Right cardiac atrium (tissue), 5 donors: ENCODE measurements at regions not wholly inside any gene's neighbourhood (a gene's known extent, or its start where the extent isn't known, plus 50 kb on each side); places are given as distances from the start of the nearest gene placed in this dataset.

Experiments used
- ATAC-seq, 2 donors: fragments of 200-7000 bp; cut with Tn5 transposase; one replicate each; pipeline versions ENCODE4 v1.8.0 to v1.9.1; 2020; ENCODE audit warnings: moderate library complexity in 2 of 2, mild to moderate bottlenecking in 1 of 2
- DNase-seq, 3 donors: peaks; one replicate each; pipeline ENCODE4 v3.0.0-alpha.2; 2020
- H3K27ac ChIP-seq: one replicate; pipeline ENCODE4 v1.5.1; 2013; ENCODE audit warnings: mild to moderate bottlenecking, low read length, control low read depth, moderate library complexity
- H3K27me3 ChIP-seq: one replicate; pipeline ENCODE4 v1.6.1; 2013; ENCODE audit not compliant: control insufficient read depth, insufficient read depth
- H3K4me1 ChIP-seq: one replicate; pipeline ENCODE4 v1.6.1; 2013; ENCODE audit warnings: low read length; ENCODE audit not compliant: control insufficient read depth, insufficient read depth
- H3K4me3 ChIP-seq: one replicate; pipeline ENCODE4 v1.5.1; 2013; ENCODE audit warnings: low read length, control low read depth
- H3K9me3 ChIP-seq: one replicate; pipeline ENCODE4 v1.6.1; 2013; ENCODE audit warnings: low read length; ENCODE audit not compliant: control insufficient read depth
- WGBS: extraction: QIAGEN DNeasy Blood & Tissue Kit; methylation state at CpG from one replicate; pipeline ENCODE4 v1.1.7; 2013; 5-methylcytosine and 5-hydroxymethylcytosine counted together
- intact Hi-C, 4 donors: fragments of 100-400 bp; cut with DNase I; formaldehyde crosslinking; loops; one replicate each; pipeline versions ENCODE4 v1.11.0 to v1.14.0; 2022 to 2023
- donor health status: healthy with polysubstance abuse.
- donor health status: DM: no; HTN: yes; CAD: no.
- donor health status: DM: no; HTN: no; CAD: no.
- donor health status: DM: no; HTN: yes; CAD: no; lungs with severe emphysema.
- donor health status: DM: yes; HTN: yes; CAD: no.

- no peak overlapping the region for H3K27ac ChIP-seq
- DNase-seq, result no peak
- 77% methylated on average over 2 of the region's 2 CpGs for WGBS
- no peaks in the 10 kb centered on the region for H3K4me1 ChIP-seq
- H3K9me3 ChIP-seq, result no peaks in the 10 kb centered on the region
- ATAC-seq, result no peak
- intact Hi-C loops, result no loop called here
- no peaks in the 10 kb centered on the region for H3K27me3 ChIP-seq
- no peak overlapping the region for H3K4me3 ChIP-seq
Observed at GRCh38 chr10:109430799-109431198, 492.5 kb downstream of the XPNPEP1 start.

DNA sequence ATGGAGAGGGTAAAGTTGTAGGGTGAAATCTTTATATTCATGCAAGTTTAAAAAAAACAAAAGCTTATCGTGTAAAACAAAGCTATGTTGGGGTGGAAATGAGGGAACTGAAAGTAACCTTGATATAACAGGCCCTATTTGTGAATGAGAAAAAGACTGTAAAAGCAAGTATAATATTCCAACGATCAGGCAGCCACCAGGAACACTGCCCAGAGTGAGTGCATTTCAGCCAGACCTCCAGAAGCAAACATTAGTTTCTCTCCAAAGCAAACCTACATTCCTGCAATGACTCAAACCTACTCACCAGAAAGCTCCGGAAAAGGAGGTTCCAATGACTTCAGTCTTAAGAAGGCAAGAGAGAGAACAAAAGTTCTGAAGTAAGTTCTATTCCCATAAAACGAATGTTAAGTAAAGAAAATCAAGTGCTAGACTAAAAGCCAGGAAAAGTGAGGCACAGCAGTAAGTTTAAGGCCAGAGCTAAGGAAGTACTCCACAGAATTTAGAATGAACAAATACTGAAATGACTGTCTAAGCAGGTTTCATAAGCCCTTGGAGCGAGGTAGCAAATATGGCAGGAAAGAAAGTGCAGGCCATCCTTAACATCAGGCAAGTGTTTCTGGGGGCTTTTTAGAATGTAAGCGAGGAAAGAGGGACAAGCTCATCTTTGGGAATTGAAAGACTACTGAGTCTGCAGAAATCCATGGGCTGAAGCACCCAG is 493.1 kb downstream of the XPNPEP1 start:
- no peak for DNase-seq
- no peak overlapping the region for H3K27ac ChIP-seq
- no peaks in the 10 kb centered on the region for H3K9me3 ChIP-seq
- H3K27me3 ChIP-seq, result no peaks in the 10 kb centered on the region
- H3K4me1 ChIP-seq, result no peaks in the 10 kb centered on the region
- no peak for ATAC-seq
- 70% methylated on average over 6 of the region's 6 CpGs for WGBS
- intact Hi-C loops, result no loop called here
- no peak overlapping the region for H3K4me3 ChIP-seq

DNA sequence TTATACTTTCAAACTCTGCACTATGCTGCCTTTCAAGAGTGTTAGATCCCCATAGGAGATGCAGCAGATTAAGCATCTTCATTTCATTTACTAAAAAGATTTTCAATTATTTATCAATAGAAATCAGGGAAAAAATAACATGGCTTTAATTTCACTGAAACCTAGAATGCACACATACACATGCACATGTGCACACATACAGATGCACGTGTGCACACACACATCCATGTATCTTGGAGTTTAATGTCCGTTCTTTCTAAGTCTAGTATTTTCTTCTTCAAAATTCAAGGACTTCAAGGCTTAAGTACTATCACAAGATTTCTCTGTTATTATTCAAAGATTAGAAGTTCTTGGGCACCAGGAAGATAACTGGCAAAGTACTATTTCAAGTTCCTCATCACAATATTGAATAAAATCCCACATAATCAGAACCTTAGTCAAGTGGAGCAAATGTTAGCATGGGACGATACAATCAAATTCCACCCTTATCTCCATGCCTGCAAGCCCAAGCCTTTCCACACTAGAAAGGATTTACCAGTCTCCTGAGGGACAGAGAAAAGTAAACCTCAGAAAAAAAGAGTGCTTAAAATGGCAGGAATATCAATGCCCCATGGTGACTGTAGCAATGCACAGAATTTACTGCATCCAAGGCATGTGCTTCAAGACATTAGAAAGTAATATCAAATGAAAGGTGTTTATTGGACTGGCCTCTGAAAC is 494.4 kb downstream of the XPNPEP1 start:
- H3K4me1 ChIP-seq, result no peaks in the 10 kb centered on the region
- no peaks in the 10 kb centered on the region for H3K9me3 ChIP-seq
- no peak overlapping the region for H3K27ac ChIP-seq
- WGBS, result 61% methylated on average over 3 of the region's 3 CpGs
- no peak for DNase-seq
- intact Hi-C loops, result no loop called here
- no peak for ATAC-seq
- no peak overlapping the region for H3K4me3 ChIP-seq
- H3K27me3 ChIP-seq, result no peaks in the 10 kb centered on the region

DNA sequence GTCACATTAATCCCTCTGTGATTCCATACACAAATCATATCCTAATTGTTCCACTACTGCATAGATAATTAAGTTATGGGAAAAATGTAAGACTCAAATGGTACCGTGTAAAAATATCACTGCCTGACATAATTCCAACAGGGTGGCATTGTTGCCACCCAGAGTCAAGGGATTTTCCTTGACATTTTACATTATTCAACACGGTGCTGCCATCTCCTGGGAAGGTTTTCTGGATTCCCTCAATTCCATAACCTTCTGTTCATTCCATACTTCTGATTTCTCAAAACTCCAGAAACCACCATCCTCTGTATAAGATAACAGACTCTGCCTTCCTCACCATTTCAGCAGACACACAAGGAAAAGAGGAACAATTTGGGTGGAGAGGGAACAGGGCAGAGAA is 495.9 kb downstream of the XPNPEP1 start:
- Histone ChIP-seq H3K27me3 (no peaks in the 10 kb centered on the region), H3K4me3 (no peak overlapping the region), H3K27ac (no peak overlapping the region), H3K4me1 (no peaks in the 10 kb centered on the region), H3K9me3 (no peaks in the 10 kb centered on the region)
- DNase-seq, result no peak
- 49% methylated on average over 2 of the region's 2 CpGs for WGBS
- ATAC-seq, result no peak
- intact Hi-C loops, result no loop called here

DNA sequence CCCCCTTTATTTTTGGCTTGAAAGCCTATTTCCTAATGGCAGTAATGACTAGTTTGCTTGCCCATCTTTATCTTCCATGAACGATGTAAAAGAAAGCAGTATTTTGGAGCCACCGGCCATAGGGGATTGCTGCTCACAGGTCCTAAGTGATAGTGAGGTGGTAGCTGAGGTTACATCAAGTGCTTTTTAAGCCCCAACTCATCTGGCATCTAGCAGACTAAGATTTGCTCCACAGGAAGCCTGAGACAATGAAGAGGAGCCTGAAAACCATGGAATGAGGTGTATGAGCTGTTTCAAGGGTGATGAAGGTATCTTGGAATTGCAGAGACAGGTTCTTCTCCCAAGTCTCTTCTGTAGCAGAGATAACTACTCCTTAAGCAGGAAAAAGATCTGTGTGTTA is 496.3 kb downstream of the XPNPEP1 start:
- 56% methylated on average over 2 of the region's 2 CpGs for WGBS
- Histone ChIP-seq H3K4me3 (no peak overlapping the region), H3K4me1 (no peaks in the 10 kb centered on the region), H3K27ac (no peak overlapping the region), H3K9me3 (no peaks in the 10 kb centered on the region), H3K27me3 (no peaks in the 10 kb centered on the region)
- intact Hi-C loops, result no loop called here
- ATAC-seq, result no peak
- no peak for DNase-seq

DNA sequence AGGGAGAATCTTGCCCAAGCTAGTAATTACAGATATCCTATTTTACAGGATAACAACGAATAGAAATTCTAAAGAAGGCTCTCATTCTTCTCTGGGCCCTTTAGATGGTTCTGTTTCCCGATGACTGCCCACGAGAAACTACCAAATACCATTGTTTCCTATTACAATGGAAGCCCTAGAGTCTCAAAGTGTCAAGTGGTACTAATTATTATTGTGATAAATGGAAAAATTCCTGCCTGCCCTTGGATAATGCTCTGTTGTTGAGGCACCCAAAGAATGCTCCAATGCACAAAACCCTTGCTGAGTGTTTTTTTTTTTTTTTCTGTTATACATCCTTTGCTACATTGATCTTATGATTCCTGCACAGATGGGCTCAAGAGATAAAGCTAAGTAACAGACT is 504.5 kb downstream of the XPNPEP1 start:
- Histone ChIP-seq H3K4me3 (no peak overlapping the region), H3K27ac (no peak overlapping the region), H3K9me3 (no peaks in the 10 kb centered on the region), H3K4me1 (no peaks in the 10 kb centered on the region), H3K27me3 (no peaks in the 10 kb centered on the region)
- 65% methylated on average over 3 of the region's 3 CpGs for WGBS
- intact Hi-C loops, result no loop called here
- ATAC-seq, result no peak
- DNase-seq, result no peak

- H3K27me3 ChIP-seq, result no peaks in the 10 kb centered on the region
- DNase-seq (peak in 1 of 3 donors; percentile 1), ATAC-seq (no peak)
- WGBS, result 44% methylated on average over 4 of the region's 4 CpGs
- H3K4me3 ChIP-seq, result no peak overlapping the region
- intact Hi-C loops, result no loop called here
- no peak overlapping the region for H3K27ac ChIP-seq
- H3K9me3 ChIP-seq, result no peaks in the 10 kb centered on the region
- no peaks in the 10 kb centered on the region for H3K4me1 ChIP-seq
Observed at GRCh38 chr10:109417803-109418202, 505.5 kb downstream of the XPNPEP1 start.

- H3K4me3 ChIP-seq, result no peak overlapping the region
- no peaks in the 10 kb centered on the region for H3K4me1 ChIP-seq
- H3K9me3 ChIP-seq, result no peaks in the 10 kb centered on the region
- no peaks in the 10 kb centered on the region for H3K27me3 ChIP-seq
- intact Hi-C loops, result no loop called here
- 88% methylated on average over 1 of the region's 1 CpG for WGBS
- DNase-seq (no peak), ATAC-seq (no peak)
- no peak overlapping the region for H3K27ac ChIP-seq
Observed at GRCh38 chr10:109412353-109412752, 511.0 kb downstream of the XPNPEP1 start.

GRCh38 chr10:109411917-109412316 is 511.4 kb downstream of the XPNPEP1 start:
- intact Hi-C loops, result no loop called here
- Histone ChIP-seq H3K4me3 (no peak overlapping the region), H3K27ac (no peak overlapping the region), H3K9me3 (no peaks in the 10 kb centered on the region), H3K4me1 (no peaks in the 10 kb centered on the region), H3K27me3 (no peaks in the 10 kb centered on the region)
- ATAC-seq (no peak), DNase-seq (no peak)
- WGBS, result 26% methylated on average over 3 of the region's 3 CpGs

GRCh38 chr10:109405338-109405737 is 518.0 kb downstream of the XPNPEP1 start:
- Histone ChIP-seq H3K9me3 (no peaks in the 10 kb centered on the region), H3K27ac (no peak overlapping the region), H3K4me3 (no peak overlapping the region), H3K27me3 (no peaks in the 10 kb centered on the region), H3K4me1 (no peaks in the 10 kb centered on the region)
- intact Hi-C loops, result no loop called here
- 65% methylated on average over 2 of the region's 2 CpGs for WGBS
- DNase-seq, result no peak
- no peak for ATAC-seq

DNA sequence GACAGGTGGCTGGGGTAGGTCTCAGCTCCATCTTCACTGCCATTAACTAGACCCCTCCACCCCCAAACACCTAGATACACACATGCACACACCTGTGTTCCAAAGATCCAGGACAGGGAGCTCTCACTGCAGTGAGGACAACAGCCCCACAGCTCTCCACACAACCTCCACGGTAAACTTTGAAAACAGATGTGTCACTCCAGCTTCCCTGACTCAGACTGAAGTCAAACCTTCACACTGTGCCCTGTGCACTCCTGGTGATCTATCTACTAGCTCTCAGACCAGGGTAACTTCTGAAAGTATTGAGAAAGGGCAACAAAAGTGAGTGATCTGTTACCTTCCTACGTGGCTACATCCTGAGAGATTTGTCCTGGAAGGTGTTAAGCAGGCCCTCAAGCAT is 519.8 kb downstream of the XPNPEP1 start:
- no peak overlapping the region for H3K27ac ChIP-seq
- H3K9me3 ChIP-seq, result no peaks in the 10 kb centered on the region
- H3K4me3 ChIP-seq, result no peak overlapping the region
- 63% methylated on average over 2 of the region's 2 CpGs for WGBS
- no peak for ATAC-seq
- no peaks in the 10 kb centered on the region for H3K4me1 ChIP-seq
- no peak for DNase-seq
- intact Hi-C loops, result no loop called here
- H3K27me3 ChIP-seq, result no peaks in the 10 kb centered on the region
